LNCaP clone FGC (cell line): ENCODE measurements at regions not wholly inside any gene's neighbourhood (a gene's known extent, or its start where the extent isn't known, plus 50 kb on each side); places are given as distances from the start of the nearest gene placed in this dataset.

ENCODE experiments used
- DNase-seq: peaks from one replicate; pipeline ENCODE4 v3.0.0-alpha.2; 2011; ENCODE audit warnings: low read depth
- H3K4me3 ChIP-seq: 2 replicates; pipeline ENCODE4 v1.5.1; 2011; ENCODE audit warnings: mild to moderate bottlenecking, low read depth, low read length, control low read depth
- TF ChIP-seq, protein P1 (sequence below): IDR thresholded peaks from 2 replicates; pipeline ENCODE4 v1.5.1; 2012; ENCODE audit warnings: mild to moderate bottlenecking; ENCODE audit not compliant: control insufficient read depth, insufficient read depth; ENCODE audit errors: extremely low read depth

DNA sequence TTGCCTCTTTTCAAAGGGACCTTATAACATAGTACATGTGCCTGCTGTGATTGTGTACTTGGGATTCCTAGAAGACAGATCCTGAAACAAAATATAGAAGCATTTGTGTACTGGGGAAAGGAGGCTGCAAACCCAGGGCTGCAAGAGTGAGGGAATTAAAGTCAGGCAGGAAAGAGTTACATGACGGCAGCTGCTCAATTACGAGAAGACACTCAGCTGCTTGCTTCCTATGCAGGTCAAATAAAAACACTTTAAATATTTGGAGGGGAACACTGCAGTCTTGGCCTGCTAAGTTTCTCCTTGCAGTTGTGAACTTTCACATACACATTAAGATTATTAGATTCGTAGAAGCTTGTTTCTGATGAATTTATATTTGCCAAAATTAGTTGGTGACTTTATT, 191.9 kb upstream of the CXCL13 start:
- TF ChIP-seq, protein P1, sequence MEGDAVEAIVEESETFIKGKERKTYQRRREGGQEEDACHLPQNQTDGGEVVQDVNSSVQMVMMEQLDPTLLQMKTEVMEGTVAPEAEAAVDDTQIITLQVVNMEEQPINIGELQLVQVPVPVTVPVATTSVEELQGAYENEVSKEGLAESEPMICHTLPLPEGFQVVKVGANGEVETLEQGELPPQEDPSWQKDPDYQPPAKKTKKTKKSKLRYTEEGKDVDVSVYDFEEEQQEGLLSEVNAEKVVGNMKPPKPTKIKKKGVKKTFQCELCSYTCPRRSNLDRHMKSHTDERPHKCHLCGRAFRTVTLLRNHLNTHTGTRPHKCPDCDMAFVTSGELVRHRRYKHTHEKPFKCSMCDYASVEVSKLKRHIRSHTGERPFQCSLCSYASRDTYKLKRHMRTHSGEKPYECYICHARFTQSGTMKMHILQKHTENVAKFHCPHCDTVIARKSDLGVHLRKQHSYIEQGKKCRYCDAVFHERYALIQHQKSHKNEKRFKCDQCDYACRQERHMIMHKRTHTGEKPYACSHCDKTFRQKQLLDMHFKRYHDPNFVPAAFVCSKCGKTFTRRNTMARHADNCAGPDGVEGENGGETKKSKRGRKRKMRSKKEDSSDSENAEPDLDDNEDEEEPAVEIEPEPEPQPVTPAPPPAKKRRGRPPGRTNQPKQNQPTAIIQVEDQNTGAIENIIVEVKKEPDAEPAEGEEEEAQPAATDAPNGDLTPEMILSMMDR = no peak
- DNase-seq = no peak

DNA sequence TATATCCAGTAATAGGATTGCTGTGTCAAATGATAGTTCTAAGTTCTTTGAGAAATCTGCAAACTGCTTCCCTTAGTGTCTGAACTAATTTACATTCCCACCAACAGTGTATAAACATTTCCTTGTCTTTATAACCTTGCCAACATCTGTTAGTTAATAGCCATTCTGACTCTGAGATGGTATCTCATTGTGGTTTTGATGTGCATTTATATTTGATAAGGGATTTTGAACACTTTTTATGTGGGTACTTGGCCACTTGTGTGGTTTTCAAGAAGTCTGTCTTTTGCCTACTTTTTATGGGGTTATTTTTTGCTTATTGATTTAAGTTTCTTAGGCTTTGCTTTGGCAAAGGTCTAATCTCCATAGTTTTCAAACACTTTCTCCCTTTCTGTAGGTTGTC, 189.9 kb upstream of the CXCL13 start:
- H3K4me3 ChIP-seq = no peak overlapping the region
- peak; percentile 63 for DNase-seq
- TF ChIP-seq, protein P1 = no peak

More for the DNA sequence above, 191.9 kb upstream of the CXCL13 start:
- H3K4me3 ChIP-seq = no peak overlapping the region

DNA sequence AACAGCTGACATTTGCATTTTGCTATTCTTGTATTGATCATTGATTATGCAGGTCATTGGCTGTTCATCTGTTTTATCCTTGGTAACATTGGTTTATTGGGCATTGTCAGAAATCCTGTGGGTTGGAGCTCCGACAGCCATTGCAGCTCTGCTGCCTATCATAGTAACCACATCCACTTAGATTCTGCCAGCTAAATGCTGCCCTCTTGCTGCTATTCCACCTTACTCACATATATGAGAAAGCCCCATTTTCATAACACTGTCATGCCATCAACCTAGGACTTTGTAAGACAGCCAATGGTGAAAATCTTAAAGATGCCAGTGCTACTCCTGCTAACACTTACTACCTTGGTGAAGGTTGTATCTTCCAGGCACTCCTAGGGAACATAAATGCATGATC, 187.3 kb upstream of the CXCL13 start:
- H3K4me3 ChIP-seq = no peak overlapping the region
- DNase-seq = no peak
- TF ChIP-seq, protein P1 = peak; percentile 76

DNA sequence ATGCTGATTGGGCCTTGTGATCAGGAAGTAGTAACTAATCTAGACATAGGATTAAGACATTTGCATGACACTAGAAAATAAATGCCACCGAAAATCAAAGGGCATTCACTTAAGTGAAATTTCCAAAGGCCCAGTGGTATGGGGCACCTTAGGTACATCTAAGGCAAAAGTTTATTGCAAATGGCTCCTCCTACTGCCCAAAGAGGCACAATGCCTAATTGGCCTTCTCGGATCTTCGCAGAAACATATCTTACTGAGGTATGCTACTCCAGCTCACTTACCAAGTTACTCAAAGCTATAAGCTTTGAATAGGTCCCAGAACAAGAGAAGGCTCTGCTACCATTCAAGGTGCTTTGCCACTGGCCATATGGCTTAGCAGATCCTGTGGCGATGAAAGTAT, 174.8 kb upstream of the CXCL13 start:
- TF ChIP-seq, protein P1 = 0 out of 2 replicates have a peak, but pooled peaks have one; percentile 24
- no peak overlapping the region for H3K4me3 ChIP-seq
- no peak for DNase-seq

DNA sequence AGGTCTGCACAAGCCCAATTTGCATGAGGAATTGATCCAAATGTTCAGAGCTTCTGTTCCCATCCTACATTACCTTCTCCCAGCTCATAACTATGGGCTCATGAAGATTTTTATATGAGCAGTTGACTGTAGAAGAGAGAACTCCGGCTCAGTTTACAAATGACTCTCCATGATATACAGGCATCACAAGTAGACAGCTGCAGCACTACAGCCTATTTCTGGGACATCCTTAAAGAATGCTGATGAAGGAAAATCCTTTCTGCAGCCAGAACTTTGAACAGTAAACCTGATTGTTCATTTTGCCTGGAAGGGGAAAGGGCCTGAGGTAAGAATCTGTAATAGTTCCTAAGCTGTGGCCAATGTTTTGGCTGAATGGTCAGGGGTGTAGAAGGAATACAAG, 174.1 kb upstream of the CXCL13 start:
- TF ChIP-seq, protein P1 = no peak
- no peak overlapping the region for H3K4me3 ChIP-seq
- no peak for DNase-seq

DNA sequence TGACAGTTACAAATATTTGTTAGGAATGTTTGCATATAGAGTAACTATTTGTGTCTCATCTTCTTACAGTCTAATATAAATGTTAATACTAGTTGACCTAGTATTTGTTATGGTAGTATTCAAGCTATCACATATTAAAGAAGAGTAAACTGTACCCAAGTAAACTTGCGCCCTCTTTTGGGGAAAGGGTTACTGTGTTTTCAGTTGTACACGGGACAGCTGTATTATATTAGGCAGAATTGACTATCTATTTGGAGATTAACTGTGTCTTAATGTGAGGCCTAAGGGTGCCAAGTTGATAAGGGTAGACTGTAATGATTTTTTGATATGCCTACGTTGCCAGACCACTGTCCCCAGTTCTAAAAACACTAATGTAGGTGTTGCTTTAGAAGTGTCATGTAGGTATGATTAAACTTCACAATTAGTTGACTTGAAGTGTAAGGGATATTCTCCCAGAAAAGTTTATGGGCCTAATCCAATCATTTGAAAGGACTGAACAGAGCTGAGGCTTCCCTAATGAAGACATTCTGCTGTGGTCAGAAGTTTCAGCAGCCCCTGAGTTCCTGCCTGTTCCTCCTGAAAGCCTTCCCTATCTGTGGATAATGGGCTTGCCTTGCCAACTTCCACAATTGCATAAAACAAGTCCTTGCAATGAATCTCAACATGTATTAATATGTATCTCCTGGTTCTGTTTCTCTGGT, 172.8 kb upstream of the CXCL13 start:
- TF ChIP-seq, protein P1 = peak; percentile 49
- H3K4me3 ChIP-seq = no peak overlapping the region
- DNase-seq = no peak

DNA sequence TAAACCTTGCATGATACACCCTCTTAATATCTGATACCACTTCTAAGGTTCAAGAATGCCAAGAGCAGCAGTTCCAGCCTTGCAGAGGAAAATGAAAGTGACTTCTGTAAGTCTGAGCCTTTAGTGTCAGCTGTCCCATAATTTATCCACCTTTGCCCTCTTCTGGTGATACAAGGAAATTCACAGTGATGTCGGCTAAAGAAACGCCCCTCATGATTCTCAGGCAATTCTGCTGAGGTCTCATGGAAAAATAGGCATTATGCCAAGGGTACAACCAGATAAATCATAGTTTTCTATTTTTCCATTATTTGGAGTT, 172.2 kb upstream of the CXCL13 start:
- TF ChIP-seq, protein P1 = peak; percentile 75
- no peak overlapping the region for H3K4me3 ChIP-seq
- DNase-seq = peak; percentile 39
